GM18868 (cell line): ENCODE measurements at regions not wholly inside any gene's neighbourhood (a gene's known extent, or its start where the extent isn't known, plus 50 kb on each side); places are given as distances from the start of the nearest gene placed in this dataset.
"Not testable (repeated sequence)": the region's sequence is repeated elsewhere in the genome, so short reads cannot be mapped to it uniquely, and the experiment has no call there.

ENCODE experiments used
- ATAC-seq: cut with Tn5 transposase; IDR thresholded peaks from one replicate; pipeline ENCODE4 v1.9.1; 2021; ENCODE audit warnings: mild to moderate bottlenecking, moderate library complexity; ENCODE audit not compliant: unreplicated experiment

DNA sequence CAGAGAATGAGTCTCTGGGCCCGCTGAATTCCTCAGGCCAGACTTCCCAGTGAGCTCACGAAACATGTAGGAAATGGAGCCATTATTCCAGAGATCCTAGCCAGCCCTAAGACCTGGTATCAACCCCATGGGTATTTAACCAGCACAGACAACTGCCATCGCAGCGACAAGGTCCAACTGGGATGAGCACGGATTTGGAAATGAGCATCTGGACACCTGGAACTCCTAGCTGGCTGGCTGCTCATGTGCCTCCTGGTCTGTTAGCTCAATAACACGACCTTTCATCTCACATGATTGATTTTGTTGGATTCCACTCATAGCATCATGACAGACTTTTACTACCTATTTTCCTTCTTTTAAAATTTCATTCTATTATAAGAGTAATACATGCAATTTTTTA, 51.0 kb downstream of the POU3F3 start:
- ATAC-seq = no peak

DNA sequence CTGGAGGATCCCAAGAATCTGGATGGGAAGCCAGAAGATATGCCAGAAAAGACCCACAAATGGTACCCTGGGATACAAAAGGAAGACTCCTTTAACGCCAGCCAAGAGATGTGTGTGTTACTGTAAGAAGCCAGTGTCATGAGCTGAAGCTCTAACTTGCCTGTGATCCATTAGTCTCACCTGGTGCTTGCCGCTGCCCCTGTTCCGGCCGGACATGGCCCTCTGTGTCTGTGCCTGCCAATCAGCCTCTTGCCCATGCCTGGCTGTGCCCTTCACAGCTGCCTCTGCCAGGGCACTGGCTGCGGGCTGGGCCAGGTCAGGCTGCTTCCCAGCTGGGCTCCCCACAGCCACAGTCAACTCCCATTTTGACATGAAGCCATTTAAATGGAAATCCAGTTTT, 55.4 kb downstream of the POU3F3 start:
- ATAC-seq = no peak

DNA sequence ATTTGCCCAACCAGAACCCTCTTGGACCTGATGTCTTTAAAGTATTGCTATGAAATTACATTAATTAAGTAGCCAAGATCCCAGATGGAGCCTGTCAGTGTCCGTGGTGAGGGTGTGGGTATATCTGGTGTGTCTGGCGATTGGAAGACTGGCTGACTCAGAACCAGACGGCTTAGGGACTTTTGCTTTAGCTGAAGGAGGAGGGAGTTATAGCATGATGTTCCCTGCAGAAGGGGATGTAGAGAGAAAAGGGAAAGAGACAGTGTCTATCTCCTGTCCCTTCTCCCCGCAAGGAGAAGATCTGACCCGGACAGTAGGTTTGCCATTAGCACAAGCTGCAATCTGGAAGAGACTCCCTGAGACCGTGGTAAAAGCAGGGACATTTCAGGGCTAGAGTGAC, 60.6 kb downstream of the POU3F3 start:
- ATAC-seq = peak; percentile 84

DNA sequence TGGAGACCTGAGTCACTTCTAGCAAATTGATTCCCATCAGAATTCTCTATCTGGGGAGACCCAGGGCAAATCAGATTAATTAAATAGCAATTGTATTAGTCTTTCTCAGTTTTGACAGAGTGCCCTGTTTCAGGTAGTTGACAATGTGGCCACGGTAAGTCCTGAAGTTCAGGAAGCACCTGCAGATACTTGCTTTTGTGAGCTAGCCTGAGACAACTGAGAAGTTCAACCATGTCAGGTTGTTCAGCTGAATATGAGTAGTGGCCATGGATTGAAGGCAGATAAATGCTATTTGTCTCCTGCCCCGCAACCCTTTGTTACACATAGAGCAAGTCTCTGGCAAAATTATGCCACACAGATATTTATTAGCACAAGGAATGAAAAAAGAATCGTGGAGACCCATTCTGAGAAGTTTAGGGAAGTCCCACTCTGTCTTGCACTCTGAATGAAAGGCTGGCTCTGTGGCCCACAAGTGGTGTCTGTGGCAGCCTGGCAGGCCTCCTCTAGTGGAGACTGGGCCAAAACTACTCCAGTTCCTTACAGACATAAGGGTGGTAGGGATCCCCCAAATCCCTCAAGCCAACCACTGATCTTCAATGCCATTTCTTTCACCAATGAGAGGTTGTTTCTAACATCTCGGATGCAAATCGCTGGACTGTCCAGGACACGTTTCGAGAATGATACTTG, 61.3 kb downstream of the POU3F3 start:
- no peak for ATAC-seq

DNA sequence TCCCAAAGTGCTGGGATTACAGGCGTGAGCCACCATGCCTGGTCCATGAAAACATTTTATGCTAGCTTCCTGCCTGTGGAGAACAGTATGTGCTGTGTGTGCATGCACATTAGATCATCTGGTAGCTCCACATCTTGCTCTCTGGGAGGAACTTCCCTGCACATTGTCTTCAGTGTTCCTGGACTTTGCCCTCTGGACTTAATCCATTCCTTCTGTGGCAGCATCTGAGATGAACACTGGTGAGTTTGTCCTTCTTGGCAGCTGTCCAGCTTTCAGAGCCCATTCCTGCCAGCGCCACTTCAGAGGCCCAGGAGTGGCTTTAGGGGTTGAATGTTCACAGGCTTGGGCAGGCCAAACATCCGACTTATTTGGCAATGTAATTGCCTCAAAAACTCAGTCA, 65.2 kb downstream of the POU3F3 start:
- ATAC-seq = no peak

DNA sequence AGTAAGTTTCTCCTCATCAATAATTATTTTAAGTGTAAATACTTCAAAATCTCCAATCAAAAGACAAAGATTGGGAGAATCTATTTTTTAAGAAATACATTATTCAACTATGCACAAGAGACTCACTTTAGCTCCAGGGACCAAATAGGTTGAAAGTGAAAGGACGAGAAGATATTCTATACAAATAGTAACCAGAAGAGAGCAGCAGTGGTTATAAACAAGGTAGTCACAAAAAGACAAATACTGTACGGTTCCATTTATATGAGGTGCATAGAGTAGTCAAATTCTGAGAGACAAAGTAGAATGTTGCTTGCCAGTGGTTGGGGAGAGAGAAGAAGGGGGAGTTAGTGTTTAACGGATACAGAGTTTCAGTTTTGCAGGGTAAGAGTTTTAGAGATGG, 69.8 kb downstream of the POU3F3 start:
- ATAC-seq = no peak

DNA sequence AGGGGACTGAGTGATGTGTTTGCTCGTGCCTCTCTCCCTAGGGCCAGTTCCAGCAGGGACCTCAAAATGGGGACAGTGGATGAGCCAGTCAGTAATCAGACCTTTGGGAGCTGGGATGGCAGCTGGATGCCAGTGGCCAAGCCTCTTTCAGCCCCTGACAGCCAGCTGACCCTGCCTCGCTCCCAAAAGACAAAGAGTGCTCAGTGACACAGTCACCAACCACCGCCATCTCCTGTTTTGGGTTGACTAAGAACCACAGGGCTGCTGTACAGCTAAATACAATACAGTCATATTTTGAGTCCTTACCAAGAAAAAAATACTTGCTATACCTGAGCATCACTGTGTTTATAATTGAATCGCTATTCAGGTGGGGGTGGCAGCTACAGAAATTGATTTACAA, 75.7 kb downstream of the POU3F3 start:
- ATAC-seq = peak; percentile 40

DNA sequence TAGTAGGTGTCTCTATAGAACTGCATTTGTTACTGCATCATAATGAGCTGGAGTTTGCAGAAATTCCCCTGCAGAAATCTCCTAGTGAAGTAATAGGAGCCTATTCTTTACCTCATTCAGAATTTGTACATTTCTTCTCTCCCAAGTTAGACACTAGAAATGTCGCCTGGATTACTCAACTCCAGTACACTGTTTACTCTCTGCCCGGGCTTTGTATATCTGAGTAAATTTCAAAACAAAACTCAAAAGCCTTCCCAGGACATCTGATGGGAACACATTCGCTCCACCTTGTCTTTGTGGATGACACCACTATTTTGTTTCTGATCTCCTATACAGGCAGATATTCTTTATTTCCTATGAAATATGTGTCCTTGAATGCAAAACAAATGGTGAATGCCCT, 76.8 kb downstream of the POU3F3 start:
- no peak for ATAC-seq

DNA sequence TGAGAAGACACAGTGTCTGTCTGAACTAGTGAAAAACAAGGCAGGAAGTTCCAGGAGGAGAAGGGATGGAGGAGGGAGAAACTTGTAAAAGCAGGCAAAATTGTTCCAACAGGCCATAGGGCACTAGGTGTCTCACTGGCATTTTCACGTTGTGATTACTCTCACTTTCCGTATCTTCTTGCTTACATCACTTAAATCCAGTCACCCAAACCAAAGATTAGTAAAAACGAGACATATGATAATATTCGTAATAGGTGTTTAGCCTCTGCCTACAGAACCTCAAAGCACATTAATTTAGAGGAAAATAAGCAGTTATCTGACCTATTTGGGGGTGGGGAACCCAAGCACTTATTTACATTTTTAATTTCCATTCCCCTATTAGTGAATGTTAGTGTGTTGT, 78.3 kb downstream of the POU3F3 start:
- peak; percentile 69 for ATAC-seq

DNA sequence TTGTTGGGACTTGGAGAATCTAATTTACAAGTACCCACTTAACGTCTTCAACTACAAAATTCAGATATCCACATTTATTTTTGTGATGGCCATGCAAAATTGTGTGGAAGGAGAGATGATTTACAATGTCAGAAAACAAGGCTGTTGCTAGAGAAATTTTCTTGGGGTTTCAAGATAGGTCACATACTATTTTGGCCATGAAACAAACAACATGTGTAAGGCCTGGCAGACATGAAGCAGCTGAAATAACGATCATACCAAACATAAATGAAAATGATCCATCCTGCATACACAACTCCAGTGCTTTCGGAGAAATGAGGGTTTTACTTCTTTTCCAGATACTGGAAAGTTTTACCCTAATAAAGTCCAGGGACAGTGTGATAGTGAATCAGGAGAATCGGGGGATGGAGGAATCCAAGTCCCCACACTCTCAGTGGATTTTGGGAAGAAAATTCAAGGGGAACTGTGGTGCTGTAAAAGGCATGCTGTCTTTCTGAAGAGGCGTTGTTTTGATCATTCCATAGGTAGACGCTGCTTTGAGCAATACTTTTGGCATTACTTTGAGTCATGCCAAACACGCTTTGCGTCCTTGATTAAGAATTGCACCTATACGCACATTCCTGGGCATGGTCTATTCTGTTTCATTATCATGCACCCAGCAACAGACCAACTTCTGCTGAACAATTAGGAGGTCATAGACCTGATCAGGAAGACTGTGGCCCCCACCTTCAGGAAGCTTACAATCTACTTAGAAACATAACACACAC, 79.4 kb downstream of the POU3F3 start:
- no peak for ATAC-seq

DNA sequence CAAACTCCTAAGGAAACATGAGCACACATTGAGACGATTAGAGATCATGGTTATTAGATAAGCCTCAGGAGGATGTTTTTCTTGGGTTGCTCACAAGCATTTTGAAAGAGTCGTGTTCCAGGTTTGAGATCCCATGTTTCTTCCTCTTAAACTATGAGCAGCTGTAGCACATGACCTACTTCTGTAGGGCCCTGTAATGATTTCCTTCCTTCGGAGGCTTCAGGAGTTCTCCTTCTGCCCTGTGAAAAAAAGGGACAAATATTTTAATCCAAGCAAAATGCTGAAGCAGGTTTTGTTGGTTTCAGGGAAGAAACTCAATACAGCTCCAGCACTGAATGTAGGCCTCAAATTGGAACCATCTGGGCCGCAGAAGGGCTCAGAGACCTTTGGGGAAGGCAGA, 82.6 kb downstream of the POU3F3 start:
- ATAC-seq = no peak

DNA sequence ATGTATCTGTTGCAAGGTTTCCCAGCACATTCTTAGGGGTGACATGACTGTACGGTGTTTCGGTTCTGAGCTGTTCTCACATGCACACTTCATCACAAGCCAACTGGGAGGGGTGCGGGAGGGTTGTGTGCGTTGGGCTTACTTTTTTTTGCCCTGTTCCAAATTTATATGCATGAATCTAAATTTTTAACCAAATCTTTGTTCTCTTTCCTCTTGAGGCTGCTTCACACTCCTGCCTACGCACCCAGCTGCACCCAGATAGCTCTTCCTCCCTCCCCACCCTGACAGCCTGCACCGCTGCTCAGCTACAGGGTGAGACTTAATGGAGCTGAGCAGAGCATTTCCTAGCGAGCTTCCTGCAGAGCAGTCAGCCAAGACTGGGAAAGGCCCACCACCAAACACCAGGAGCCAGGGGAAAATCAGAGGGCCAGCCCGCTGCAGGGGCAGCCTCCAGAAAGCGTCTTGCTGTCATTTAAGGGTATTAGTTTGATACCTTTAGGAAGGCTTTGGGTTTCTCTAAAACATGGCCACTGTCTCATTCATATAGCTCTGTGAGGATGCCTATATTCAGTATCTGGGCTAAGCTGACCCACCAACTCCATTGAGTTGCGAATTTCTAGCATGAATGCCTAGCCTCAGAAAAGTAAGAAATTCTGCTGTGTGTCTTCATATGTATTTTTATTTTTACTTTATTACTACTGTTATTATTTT, 84.5 kb downstream of the POU3F3 start:
- peak; percentile 97 for ATAC-seq

DNA sequence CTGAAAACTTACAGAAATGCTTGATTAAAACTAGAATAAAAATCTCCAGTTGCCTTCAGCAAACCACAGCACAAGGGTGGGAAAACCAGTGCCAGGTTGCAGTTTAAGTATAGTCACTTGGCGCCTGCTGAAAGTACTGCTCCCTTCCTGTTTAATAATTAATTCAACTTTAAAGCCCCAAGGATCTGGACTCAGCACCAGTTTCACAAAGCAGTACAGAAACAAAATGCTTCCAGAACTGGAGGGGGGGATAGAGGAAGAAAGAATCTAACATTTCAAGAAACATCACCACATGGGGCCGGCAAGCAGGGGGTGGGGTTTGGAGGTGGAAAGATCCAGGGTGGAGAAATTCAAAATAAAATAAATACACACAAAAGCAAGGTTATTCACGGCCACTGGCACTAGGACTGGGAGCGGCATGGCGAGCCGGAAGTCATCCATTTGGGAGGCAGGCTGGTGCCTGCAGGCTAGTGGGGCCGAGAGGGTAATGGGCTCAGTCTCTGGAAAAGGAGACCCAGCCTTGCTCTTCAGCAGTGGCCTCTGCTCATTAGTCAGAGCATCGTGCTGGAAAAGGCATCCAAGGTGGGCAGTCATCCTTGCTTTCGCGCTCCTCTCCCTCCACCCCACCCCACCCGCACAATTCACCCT, 85.8 kb downstream of the POU3F3 start:
- no peak for ATAC-seq

DNA sequence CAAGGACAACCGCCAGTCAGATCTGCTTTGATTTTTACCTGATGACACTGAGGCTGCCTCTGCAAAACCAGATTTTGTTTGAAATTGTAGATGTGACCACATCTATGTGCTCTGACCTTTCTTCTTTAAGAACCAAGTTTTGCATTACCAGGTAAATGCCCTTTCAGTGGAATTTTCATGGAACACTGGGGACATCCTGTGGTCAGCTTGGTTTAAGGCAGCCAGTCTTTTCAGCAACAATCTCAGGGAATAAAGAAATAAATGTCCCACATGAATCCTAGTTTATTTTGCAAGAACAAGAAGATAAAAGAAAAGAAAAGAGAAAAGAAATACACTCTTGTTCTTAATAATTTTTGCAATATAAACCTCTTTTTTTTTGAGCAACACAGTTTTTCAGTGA, 90.6 kb downstream of the POU3F3 start:
- ATAC-seq = no peak

DNA sequence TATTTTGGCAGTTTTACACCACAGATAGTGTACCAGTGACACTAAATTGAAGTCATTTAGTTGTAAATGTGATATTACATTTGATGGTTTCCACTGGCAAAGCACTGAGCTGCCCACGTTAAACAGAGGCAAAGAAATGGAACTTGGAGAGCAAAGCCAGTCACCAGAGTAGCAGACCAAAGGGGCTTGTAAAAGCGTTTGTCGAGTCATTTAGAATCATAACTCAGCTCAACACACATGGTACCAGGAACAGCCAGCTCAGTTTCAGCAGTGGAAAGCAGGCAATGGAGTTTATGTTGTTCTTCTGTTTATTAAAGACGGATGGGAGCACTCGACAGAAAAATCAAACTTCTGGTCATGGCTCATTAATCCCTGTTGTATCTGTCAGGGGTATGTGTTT, 91.2 kb downstream of the POU3F3 start:
- ATAC-seq = no peak

DNA sequence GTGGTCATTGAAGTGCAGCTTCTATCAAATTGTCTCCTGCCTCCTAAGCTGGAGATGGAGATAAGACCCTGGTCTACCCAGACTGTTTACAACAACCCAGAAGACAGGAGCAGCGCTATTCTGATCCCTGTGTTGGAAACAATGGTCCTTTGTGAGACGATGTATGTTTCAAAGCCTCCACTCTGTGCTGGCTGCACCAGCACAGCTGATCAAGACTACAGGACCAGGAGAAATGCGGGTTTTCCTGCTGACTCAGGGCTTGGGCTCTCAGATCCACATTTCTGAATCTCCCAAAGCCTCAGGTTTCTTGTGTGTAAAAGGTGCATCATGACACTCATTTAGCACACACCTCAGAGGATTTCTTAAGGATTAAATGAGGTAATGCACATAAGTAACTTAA, 92.0 kb downstream of the POU3F3 start:
- no peak for ATAC-seq

DNA sequence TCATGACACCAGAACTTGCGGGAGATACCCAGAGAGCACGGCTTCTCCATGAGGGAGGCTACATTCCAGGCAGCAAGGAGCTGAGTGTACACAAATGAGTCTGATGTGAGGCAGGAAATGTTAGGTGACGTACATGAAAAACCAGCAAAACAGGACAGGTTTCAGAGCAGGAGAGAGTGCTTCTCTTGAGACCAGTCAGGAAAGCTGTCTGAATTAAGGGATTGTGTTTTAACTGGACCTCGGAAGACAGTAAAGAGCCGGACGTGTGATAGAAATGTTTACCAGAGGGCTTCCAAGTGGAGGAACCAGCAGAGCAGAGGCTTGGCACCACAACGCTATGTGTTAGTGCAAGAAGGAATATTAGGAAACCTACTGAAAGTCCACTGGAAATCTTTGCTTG, 90.4 kb upstream of the MRPS9 start:
- ATAC-seq = not testable (repeated sequence)

DNA sequence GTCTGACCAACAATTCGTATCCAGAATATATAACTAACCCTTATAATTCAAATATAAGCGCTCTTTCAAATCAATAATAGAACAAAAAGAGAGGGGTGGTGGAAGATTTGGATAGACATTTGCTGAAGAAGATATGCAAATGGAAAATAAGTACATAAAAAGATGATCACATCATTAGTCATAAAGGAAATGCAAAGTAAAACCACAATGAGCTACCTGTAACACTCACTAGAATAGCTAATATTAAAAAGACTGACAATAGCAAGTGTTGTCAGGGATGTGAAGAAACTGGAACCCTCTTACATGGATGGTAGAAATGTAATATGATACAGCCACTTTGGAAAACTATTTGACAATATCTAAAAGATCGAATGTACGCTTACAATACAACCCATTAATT, 84.9 kb upstream of the MRPS9 start:
- no peak for ATAC-seq

DNA sequence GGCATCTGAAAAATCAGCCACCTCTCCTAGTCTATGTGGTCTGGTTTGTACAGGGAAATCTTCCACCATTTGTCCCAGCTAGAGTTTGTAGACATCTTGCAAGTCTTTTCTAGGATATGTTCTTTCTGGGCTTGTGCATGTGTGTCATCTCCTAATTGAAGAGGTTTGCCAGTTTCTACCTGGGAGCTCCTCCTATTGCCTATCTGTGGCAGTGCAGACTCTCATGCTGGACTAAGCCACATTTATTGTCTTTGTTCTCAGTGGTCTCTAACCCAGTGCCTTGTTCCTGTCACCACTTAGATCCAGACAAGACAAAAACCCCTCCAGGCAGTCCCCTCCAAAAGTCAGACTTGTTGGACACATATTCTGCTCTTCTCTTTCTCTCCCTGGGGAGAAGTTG, 72.0 kb upstream of the MRPS9 start:
- no peak for ATAC-seq

DNA sequence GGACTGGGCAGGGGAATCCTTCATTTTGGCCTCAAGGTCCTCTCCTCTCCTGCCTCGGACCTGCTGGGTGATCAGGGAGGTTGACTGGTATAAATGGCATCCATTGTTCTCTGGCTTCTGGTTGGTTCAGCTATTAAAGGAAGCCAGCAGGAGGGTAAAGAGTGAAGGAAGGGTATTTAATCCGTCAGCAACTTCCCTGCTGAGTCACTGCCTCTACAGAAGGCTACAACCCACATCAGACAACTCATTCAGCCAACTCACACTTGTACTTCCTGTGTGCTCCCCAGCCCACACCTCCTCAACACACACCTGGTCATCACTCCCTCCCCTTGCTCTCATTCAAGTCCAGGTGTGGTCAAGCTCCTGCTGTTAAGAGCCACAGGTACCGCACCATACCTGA, 68.3 kb upstream of the MRPS9 start:
- no peak for ATAC-seq

DNA sequence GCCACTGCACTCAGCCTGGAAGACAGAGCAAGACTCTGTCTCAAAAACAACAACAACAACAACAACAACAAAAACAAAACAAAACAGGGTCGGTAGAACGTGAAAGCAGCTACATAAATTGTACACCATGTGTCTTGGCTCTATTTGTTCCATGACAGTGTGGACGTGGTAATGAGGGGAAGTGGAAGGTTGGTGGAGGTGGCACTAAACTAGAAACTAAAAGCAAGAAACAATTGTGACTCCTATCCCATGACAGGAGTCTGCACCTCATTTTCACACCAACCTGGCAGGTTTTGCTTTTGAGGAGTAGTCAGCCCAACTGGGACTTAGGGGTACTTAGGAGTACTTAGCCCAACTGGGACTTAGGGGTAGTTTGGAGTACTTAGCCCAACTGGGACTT, 62.5 kb upstream of the MRPS9 start:
- peak; percentile 16 for ATAC-seq

DNA sequence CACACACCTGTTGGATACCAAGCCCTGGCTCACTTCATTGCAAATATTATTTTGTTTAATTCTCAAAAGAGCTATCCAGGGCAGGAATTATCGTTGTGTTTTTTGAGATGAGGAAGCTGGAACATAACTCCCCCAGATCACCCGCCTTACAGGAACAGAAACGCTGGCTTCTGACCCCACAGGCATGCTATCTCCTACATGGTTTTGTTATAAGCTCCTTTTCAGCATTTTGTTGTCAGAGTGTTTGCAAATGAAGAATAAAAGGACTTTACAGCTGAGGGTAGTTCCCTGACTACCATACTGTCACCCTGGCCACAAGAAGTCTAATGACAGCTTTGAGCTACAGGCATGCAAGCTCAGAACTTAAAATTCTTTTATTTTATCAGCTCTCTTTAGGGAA, 62.0 kb upstream of the MRPS9 start:
- no peak for ATAC-seq
